GM21360 (cell line): ENCODE measurements at regions not wholly inside any gene's neighbourhood (a gene's known extent, or its start where the extent isn't known, plus 50 kb on each side); places are given as distances from the start of the nearest gene placed in this dataset.
"Not testable (repeated sequence)": the region's sequence is repeated elsewhere in the genome, so short reads cannot be mapped to it uniquely, and the experiment has no call there.

Experiments used
- ATAC-seq: cut with Tn5 transposase; IDR thresholded peaks from one replicate; pipeline ENCODE4 v1.9.1; 2021; ENCODE audit warnings: mild to moderate bottlenecking, moderate library complexity; ENCODE audit not compliant: unreplicated experiment

DNA sequence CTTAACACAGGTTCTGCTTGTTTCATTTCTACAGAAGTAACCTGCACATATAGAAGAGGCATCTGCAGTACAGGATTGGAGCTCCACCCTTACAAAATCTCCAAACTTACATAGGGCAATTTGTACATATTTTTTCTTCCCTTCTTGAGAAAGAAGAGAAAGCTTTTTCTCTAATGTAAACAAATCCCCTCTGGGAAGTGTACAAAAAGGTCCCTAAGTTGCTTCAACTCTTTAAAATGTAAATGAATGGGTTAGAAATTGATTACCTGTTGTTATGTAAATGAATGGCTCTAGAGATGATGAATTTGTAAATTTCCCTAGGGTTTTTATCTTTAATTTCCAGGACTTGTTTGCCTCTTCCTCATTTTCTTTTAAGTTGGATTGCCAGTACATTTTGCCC lies 1183.7 kb downstream of the MRPL39 start:
- no peak for ATAC-seq

DNA sequence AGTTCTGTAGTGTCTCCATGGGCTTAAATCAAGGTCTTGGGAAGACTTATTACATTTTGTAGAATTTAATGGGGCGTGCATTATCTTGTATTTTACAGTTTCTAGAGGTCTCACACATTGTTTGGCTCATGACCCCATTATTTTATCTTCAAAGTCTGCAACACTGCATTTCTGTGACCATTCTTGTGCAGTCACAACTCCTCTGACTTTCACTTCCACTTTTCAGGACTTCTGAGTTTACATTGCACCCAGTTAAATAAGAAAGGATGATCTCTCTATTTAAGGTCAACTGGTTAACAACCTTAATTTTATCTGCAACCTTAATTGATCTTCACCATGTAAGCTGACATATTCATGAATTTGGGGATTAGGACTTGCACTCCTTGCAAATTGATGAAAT lies 1186.6 kb downstream of the MRPL39 start:
- no peak for ATAC-seq

DNA sequence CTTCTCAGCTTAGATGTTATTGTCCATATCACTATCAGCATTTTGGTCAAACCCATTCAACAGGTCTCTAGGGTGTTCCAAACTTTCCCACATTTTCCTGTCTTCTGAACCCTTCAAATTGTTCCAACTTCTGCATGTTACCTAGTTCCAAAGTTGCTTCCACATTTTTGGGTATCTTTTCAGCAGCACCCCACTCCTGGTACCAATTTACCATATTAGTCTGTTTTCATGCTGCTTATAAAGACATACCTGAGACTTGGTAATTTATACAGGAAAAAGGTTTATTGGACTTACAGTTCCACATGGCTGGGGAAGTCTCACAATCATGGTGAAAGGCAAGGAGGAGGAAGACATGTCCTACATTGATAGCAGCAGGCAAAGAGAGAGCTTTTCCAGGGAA lies 1187.6 kb downstream of the MRPL39 start:
- ATAC-seq: not testable (repeated sequence)

DNA sequence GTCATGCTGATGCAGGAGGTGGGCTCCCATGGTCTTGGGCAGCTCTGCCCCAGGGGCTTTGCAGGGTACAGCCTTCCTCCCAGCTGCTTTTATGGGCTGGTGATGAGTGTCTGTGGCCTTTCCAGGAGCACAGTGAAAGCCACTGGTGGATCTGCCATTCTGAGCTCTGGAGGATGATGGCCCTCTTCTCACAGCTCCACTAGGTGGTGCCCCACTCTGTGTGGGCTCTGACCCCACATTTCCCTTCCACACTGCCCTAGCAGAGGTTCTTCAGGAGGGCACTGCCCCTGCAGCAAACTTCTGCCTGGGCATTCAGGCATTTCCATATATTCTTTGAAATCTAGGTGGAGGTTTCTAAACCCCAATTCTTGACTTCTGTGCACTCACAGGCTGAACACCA lies 1188.6 kb downstream of the MRPL39 start:
- no peak for ATAC-seq

DNA sequence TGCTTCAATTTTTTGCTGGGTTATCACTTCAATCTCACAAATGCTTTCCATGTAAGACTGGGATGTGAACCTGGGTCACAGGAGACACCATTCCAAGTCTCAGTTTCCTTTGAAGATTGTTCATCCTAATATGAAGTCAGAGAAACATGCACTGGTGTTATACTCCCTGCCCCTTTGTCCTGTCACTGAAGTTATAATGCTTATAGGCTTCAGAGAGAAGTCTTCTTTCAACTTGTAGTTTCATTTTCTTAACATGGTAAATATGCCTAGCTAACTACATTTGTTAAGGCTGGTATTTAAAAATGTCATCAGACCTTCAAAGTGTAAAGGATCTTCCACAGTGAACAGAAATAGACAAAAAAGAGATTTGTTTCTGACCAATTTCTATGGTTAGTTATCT lies 1195.9 kb downstream of the MRPL39 start:
- ATAC-seq: no peak

DNA sequence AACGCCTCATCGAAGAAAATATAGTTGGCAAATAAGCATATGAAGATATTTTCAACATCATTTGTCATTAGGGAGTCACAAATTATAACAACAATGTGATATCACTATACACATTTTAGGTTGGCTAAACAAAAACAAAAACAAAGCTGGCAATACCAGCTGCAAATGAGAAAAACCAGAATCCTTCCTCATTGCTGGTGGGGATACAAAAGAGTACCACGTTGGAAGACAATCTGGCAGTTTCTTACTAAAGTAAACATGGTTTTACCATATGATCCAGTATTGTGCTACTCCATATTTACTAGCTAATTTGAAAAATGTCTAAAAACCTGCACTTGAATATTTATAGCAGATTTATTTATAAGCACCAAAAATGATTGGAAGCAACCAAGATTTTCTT lies 1204.1 kb downstream of the MRPL39 start:
- no peak for ATAC-seq

DNA sequence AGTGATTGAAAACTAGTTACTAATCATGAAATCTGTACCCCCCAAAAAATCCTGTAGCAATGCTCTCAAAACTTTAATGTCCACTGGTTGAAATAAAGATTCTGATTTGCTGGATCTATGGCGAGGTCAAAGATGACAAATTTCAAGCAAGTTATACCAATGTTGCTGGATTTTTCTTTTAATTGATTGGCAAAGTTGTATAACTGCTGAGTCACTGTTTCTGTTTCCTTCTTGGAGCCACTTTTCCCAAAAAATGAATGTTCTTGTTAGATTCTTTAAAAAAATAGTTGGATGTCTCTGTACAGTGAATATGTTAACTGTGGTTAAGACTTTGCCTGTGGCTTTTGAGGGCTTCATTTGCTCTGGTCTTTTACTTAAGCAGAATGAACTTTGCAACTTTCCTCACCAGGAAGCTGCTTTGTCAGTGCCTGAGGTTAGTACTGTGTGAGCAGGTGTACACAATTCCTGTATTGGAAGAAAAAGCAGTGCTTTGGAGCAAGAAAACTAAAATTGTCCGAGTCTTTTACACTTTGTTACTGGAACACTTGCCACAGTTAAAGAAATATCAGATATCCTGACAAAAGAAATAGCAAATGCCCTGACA lies 1211.9 kb downstream of the MRPL39 start:
- no peak for ATAC-seq

DNA sequence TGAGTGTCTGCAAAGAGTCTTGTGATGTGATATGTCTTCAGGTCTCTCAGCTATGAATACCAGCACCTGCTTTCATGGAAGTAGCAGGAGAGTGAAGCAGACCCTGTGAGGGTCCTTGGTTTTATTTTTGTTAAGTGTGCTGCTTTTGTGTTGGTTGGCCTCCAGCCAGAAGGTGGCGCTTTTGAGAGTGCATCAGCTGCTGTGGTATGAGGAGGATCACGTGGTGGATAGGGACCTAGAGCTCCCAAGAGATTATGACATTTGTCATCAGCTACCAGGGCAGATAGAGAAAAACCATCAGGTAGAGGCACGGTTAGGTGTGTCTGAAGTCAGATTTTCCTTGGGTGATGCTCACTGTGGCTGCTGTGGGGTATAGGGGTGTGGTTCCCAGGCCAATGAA lies 1232.1 kb downstream of the MRPL39 start:
- peak; percentile 54 for ATAC-seq

DNA sequence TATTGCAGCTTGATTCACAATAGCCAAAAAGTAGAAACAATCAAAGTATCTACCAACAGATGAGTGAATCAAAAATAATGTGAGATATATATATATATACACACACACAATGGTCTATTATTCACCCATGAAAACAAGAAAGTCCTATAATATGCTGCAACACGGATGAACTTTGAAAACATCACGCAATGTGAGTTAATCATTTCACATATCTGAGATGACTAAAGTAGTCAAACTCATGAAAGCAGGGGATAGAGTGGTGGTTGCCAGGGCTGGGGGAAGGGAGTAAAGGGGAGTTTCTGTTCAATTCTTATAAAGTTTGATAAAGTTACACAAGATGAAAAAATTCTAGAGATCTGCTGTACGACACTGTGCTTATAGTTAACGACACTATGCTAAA lies 1234.8 kb downstream of the MRPL39 start:
- ATAC-seq: no peak

DNA sequence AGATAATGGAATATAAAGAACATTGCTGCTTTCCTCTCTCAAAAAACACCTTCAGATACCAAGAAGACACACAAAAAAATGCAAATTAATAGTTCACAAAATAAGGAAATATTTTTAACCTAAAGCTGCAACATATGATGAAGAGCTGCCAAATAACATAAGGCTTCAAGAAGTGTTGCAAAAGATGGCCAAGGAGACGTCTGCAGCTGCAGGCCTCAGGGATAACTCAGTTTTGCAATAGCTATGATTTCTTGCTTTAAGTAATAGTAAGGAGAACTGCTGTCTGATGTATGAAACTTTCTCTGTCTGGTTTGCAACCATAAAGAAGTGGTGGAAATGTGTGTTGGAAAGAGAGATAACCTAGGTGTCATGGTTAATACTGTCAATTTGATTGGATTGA lies 1237.5 kb downstream of the MRPL39 start:
- no peak for ATAC-seq

DNA sequence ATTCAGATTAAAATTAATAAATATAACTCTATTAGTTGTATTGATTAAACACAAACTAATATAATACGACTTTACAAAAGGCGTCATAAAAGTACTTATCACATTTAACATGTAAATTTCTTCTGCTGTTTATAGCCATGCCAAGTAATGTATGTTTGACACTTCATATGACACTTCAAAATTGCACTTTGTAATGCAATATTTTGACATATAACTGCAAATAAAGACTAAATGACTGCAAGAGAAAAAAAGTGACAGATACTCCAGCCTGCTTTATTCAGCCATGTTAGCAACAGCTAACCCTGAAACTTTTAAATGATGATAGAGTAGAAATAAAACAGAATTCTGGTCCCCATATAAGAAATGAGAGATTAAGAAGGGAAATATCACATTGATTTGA lies 1238.0 kb downstream of the MRPL39 start:
- no peak for ATAC-seq

DNA sequence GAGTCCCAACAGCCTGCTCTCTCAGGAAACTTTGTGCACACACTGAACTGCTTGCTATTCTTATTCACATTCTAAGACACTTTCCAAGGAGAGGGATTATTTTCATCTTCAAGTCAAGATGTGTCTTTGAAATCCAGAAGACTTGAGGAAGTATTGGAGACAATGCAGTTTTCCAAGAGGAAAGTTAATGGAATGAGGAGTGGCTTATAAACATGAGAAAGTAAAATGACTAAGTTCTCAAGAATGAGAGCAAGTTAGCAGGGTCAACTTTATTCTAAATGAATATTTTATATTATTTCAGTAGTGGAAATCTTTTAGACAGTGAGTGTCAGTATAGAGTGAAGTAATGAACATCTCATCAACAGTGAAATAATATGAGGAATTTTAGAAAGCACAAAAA lies 1239.3 kb downstream of the MRPL39 start:
- ATAC-seq: no peak

DNA sequence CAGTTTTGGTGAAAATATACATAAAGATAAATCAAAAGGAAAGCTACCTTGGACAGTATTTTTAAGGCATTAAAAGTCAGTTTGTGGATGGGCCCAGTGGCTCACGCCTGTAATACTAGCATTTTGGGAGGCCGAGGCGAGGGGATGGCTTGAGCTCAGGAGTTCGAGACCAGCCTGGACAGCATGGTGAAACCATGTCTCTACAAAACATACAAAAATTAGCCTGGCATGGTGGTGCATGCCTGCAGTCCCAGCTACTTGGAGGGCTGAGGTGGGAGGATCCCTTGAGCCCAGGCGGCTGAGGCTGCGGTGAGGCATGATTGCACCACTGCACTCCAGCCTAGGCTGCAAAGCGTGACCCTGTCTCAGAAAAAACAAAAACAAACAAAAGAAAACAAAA lies 1253.8 kb downstream of the MRPL39 start:
- no peak for ATAC-seq

DNA sequence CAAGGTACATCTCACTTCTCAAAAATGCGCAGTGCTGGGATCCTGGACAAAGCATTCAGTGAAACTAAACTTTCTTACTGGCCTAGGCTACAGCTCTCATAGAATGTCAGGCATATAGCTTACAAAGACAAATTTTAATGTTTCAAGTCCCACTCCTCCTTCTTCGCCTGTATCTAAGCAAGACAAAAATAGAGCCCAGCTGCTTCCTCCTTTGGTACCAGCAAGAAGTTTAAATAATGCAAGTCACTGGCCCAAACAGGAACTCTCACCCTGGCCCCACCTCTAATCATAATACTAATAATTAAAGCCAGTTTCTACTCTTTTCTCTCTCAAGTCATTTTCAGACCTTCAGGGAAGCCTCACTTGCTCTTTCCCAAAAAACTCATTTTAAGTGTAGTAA lies 1267.9 kb downstream of the MRPL39 start:
- ATAC-seq: no peak

DNA sequence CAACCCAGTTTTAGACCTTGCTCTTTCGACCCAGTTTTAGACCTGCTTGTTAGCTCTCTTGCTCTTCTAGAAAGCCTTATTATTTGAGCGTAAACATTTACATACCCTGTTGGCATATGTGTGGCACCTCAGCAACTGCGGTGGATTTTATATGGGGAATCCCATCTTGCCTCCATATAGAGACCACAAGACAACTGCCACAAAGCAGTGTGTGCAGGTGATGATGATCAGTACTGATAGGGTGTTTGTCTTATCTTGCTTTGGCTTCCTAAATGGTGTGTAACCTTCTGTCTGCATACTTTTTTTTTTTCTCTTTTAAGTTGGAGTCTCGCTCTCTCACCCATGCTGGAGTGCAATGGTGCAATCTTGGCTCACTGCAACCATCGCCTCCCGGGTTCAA lies 1270.8 kb downstream of the MRPL39 start:
- no peak for ATAC-seq

DNA sequence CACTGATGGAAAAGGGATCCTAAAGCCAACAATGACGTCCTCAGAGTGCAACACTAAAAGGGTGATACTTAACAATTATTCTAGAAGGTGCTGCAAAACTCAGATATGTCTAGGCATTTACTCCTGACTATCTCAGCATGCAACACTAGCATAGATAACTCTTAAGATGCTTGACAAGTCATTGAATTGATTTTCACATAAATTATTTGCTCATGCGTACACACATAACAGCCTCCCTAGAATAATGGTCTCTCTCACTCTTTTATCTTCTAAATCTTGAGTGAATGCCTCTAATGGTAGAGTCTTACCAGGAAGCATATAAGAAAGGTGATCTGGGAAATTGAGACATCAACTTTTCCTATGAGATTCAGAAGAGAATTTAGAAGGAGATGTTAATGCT lies 1283.7 kb downstream of the MRPL39 start:
- no peak for ATAC-seq

DNA sequence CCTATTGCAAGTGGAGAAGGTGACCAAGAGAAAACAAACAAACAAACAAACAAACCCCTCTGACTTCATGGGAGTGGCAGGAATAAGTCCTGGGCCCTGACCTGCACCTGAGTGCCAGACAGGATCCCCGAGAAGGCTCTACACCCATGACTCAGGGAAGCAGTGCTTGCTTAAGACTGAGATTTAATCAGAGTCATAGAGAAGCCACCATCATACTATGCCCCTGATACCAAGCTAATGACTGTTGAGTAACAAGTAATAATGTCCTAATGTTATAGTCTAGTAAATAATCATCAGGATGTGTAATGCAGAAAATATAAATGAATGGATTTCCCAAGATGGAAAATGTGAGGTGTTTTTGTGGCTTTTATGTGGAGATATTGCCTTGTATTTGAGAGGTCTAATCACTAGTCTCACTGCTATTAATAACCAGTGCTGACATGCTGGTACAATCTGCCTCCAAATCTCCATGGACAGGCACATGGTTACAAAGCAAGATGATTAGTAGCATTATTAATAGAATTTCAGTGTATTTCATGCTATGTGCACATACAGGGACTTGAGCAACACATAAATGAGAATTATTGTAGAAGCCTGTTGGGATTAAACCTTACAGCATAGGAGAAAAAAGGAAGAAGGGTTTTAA lies 1290.9 kb downstream of the MRPL39 start:
- ATAC-seq: no peak

DNA sequence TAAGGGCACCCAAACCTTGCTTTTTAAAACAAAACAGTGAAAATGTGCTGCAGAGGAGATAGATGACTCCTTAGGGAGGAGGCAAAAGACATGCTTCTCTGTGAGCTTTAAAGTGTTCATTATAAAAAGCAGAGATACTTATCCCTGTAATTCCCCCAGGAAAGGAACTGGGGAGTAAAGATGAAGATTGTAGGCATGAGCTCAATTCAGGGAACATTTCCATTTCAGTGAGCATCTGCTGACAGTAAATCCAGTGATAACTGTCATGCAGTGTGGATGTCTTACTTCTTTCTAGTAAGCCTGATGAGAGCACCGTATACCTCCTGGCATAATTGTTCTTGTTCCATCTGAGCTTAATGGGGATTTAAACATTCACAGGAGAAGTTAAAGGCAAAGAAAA lies 1296.5 kb downstream of the MRPL39 start:
- ATAC-seq: no peak

DNA sequence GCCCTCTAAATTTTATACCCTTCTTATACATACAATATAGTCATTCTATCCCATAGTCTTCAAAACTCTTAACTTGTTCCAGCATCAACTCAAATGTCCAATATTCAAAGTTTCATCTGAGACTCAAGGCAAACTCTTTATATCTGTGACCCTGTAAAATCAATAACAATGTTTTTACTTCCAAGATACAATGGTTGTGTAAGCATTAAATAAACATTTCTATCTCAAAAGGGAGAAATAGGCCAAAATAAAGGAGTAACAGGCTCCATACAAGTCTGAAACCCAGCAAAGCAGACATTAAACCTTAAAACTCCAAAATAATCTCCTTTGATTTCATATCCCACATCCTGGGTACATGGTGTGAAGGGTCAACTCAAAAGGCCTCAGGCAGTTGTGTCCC lies 1299.1 kb downstream of the MRPL39 start:
- ATAC-seq: no peak

DNA sequence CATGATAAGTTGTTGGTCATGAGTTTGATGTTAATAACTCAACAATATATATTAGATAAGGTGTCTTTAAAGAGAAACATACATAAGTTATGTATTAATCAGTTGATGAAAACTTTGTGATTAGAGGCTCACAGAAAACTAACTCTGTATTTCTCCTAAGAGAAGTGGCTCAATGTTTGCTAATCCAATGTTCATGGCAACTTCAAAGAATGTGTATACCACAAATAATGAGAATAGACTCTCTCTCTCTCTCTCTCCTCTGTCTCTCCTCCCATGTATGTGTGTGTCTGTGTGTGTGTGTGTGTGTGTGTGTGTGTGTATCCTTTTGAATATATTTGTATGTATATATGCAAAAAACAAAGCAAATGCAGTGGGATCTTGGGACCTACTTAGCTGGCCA lies 1304.9 kb downstream of the MRPL39 start:
- ATAC-seq: no peak

DNA sequence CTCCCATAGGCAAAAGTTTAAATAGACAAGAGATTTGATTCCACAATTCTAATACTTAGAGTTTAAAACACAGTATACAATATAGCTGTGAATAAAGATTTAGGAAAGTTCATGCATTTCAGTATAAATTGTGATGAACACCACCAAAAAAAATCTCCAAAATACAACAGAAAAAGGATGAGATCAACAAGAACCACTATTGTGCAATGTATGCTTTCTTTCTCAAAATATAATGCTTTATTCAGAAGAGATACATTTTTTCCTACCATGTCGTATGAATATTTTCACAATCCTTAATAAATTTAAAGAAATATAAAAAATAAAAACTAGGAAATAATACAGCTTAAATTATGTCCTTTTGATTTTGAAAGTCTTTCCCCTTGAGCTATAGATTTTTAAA lies 1309.2 kb downstream of the MRPL39 start:
- ATAC-seq: no peak

DNA sequence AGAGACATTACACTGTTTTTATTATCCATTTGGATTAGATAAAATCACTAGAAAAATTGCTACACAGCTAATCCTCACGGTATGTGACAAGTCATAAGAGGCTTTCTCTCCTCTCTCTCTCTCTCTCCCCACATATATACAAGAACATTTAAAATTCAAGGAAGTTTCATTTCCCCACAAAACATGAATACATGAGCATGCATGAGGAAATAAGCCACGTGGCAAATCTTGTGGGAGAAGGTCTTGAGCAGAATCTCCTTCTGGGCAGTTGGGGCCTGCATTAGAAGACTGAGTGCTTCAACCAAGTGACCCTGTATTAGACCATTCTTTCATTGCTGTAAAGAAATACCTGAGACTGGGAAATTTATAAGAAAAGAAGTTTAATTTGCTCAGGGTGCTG lies 1313.1 kb downstream of the MRPL39 start:
- ATAC-seq: no peak

DNA sequence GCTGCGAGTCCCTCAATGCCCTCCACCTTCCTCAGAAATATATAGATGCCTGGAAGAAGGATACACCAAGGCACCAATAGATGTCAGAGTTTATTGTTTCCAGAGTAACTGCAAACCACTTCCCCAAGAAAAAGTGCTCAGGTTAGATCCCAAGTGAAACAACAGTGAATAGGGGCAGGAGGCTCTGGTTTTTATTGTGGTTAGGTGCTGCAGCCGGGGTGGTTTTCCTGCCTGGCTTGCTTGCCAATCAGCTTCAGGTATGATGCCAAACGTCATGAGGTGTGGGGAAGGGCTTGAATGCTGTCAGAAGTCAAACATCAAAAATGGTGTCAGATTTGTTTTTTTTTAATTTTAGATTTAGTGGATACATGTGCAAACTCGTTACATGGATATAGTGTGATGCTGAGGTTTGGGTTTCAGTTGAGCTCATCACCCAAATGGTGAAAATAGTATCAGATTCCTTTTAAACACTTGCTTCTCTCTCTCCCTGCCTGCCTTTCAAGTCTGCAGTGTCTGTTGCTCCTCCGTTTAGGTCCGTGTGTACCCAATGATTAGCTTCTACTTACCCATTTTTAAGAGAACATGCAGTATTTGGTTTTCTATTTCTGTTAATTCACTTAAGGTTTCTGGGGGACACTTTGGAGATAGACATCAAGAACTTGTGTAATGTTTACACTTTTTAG lies 1317.0 kb downstream of the MRPL39 start:
- no peak for ATAC-seq
